ENCODE measurements at regions not wholly inside any gene's neighbourhood (a gene's known extent, or its start where the extent isn't known, plus 50 kb on each side); places are given as distances from the start of the nearest gene placed in this dataset.

DNA sequence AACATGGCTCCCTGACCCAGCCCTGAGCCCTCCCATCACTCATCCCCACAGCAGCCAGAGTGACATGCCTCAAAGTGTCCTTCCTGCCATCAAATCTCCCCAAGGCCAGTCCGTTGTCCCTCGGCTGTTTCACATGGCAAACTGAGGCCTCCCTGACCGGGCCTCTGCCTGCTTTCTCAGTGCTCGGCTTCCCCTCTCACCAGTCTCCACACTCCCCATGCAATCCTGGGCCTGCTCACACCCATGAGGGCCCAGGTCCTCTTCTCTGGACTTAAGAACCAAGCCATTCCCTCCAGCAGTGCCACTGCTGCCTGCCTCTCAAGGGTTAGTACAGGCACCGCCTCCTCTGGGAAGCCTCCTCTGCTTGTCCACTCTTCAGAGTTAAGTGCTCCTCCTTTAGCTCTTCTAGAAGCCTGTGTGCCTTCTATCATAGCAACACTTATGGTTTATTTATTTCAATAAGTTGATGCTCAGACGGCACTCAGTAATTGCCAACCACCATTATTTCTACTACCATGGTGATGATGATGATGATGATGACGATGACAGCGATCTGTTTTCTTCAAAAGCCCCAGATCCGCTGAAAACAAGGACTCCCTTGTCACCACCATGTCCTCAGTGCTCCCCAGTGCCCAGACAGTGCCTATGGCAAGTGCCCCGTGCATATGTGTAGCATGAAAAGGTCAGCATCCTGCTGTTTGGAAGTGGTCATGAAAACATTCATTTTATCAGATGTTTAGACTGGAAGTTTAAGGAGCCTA is 449.0 kb downstream of the CDH26 start:
- TF ChIP-seq TAF1 (IDR thresholded peaks at IDR 0.05; ENCODE audit: low read depth, low read length) (no peak), POLR2AphosphoS5 (IDR thresholded peaks at IDR 0.05; ENCODE audit: low read depth, low read length) (no peak)

Measured in GM12891 (cell line).